NB4 (cell line): ENCODE measurements at regions not wholly inside any gene's neighbourhood (a gene's known extent, or its start where the extent isn't known, plus 50 kb on each side); places are given as distances from the start of the nearest gene placed in this dataset.

Experiments
- DNase-seq: peaks from one replicate; pipeline ENCODE4 v3.0.0; 2010; ENCODE audit warnings: low read depth
- H3K4me3 ChIP-seq: one replicate; pipeline ENCODE4 v1.5.1; 2011; ENCODE audit warnings: mild to moderate bottlenecking, low read depth, low read length, moderate library complexity
- CTCF ChIP-seq: IDR thresholded peaks from one replicate; pipeline ENCODE4 v1.5.1; 2012; ENCODE audit warnings: low read depth, low read length
- MAX ChIP-seq: IDR thresholded peaks from 2 replicates; pipeline ENCODE4 v1.6.1; 2011; ENCODE audit warnings: low read depth, low read length
- MYC ChIP-seq: IDR thresholded peaks from 2 replicates; pipeline ENCODE4 v1.6.1; 2011; ENCODE audit warnings: low read depth, low read length
- POLR2A ChIP-seq: IDR thresholded peaks from 2 replicates; pipeline ENCODE4 v1.6.1; 2011; ENCODE audit warnings: mild to moderate bottlenecking; ENCODE audit not compliant: insufficient read length; ENCODE audit errors: extremely low read depth

- DNase-seq = no peak
- H3K4me3 ChIP-seq = no peak overlapping the region
- TF ChIP-seq MAX = no peak
- no peak for TF ChIP-seq POLR2A
- no peak for TF ChIP-seq MYC
- no peak for TF ChIP-seq CTCF
Observed at GRCh38 chr9:565528-565927, 276.0 kb upstream of the DMRT1 start.

GRCh38 chr9:567128-567746 lies 274.3 kb upstream of the DMRT1 start:
- no peak overlapping the region for H3K4me3 ChIP-seq
- no peak for TF ChIP-seq MYC
- TF ChIP-seq CTCF = no peak
- TF ChIP-seq MAX = no peak
- no peak for TF ChIP-seq POLR2A
- DNase-seq = peak; percentile 68

- no peak for TF ChIP-seq POLR2A
- TF ChIP-seq MAX = no peak
- no peak for TF ChIP-seq MYC
- no peak for TF ChIP-seq CTCF
- DNase-seq = no peak
- no peak overlapping the region for H3K4me3 ChIP-seq
Observed at GRCh38 chr9:567747-568305, 273.7 kb upstream of the DMRT1 start.

- no peak overlapping the region for H3K4me3 ChIP-seq
- TF ChIP-seq POLR2A (no peak), MYC (no peak), CTCF (no peak), MAX (no peak)
- no peak for DNase-seq
Observed at GRCh38 chr9:569296-569695, 272.2 kb upstream of the DMRT1 start.

- TF ChIP-seq CTCF (no peak), MYC (no peak), POLR2A (no peak), MAX (no peak)
- no peak for DNase-seq
- no peak overlapping the region for H3K4me3 ChIP-seq
Observed at GRCh38 chr9:570187-570586, 271.3 kb upstream of the DMRT1 start.
